Activated CD8-positive, alpha-beta memory T cell treated with anti-CD3 and anti-CD28 coated beads, Interleukin-2, amount 50 U/mL, for 48 hours (primary cell): ENCODE measurements at regions not wholly inside any gene's neighbourhood (a gene's known extent, or its start where the extent isn't known, plus 50 kb on each side); places are given as distances from the start of the nearest gene placed in this dataset.
"Not testable (repeated sequence)": the region's sequence is repeated elsewhere in the genome, so short reads cannot be mapped to it uniquely, and the experiment has no call there.

ENCODE experiments used
- DNase-seq: peaks from one replicate; pipeline ENCODE4 v3.0.0-alpha.2; 2020

DNA sequence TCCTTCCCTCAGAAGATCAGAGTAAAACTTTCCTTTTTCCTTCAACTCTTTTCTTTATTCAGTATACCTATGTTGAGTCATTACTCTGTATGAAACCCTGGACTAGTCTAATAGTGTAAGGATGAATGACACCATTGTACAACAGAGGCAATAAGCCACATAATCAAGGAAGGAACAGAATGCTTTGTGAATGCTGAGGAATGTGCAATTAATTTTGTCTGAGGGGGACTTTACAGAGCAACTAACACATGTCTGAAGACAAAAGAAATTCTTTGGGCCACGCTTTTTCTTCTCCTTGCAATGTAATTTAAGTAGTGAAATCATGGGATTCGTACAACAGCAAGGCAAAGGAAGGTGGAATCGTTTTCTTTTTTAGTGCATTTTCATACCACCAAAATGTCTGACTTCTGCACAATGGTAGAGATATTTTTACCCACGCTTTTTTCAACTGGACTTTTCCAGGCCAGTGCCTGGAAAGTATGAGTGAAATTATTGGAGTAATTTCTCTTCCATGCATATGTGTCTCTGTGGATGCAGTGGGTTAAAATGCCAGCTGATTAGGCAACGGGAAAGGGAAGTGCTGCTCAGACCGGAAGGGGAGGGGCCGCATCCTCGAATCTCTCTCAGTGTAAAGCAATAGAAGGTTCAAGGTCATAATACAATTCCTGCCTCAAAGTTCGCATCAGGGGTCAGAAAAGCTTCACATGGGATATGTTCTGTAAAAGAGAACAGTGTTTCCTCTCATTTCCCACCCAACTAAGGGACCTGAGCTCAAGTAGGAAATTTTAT is 89.9 kb upstream of the MTHFD1L start:
- no peak for DNase-seq

DNA sequence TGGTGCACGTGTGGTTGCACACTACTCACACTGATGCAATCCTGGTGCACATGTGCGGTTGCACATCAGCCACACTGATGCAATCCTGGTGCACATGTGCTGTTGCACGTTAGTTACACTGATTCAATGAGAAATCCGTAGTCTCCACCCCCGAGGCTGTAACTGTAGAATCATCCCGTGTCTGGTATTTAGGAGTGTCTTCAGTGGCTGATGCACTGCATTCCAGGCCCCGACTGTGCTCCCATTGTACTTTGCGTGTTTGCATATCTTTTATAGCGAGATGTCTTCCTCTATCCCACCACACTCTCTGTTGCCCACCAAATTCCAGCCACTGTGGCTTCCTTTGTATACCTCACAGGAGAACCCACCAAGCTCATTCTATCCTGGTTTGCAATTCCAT is 87.8 kb upstream of the MTHFD1L start:
- DNase-seq = no peak

DNA sequence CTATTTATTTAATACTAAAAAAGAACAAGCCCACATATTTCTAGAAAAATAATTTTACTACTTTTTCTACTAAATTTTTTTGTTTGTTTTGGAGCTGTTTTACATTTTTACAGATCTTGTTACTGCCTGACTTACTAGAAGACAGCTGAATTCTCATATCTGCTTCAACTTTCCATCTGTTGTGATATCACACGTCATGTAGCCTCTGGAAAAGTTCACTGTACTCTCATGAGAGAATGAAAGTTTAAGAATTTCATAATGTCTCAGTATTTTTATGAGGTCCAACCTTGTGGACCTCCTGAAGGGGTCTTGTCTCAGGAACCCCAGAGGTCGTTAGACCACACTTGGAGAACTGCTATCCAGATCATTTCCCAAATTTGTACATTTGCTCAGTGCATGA is 81.7 kb upstream of the MTHFD1L start:
- no peak for DNase-seq

DNA sequence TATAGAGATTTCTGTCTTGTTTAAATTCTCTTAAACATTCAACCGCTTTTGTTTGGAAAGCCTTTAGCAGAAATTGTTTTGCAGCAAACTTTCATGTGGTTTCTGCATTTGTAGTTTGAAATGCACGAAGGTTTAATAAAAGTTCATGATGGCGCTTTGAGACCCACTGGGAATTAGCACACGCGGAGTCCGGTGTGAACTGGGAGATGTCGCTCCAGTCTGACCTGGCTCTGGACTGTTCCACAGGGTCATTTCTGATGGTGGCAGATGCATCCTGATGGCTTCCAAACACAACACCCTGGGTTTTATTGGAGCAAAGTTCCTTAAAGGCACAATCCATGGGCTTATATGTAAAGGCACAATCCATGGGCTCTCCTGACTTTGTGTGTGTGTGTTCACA is 78.1 kb upstream of the MTHFD1L start:
- DNase-seq = no peak

DNA sequence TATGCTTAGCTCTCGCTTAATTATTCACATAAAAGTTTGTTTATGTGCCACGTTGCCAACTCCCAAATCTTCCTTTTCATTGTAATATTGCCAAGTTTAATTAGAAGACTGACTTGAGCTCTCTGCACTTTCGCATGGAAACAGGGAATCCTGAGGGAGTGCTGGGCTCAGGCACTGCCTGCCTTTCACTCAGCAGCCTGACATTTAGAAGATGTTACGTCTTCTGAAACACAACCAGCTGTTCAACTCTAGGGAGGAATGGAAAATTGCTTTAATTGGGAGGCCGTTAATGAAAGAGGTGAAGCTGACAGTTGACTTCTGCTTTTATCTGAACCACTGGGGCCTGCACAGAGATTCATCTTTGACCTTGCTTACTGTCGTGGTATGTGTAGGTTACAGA is 77.4 kb upstream of the MTHFD1L start:
- no peak for DNase-seq

DNA sequence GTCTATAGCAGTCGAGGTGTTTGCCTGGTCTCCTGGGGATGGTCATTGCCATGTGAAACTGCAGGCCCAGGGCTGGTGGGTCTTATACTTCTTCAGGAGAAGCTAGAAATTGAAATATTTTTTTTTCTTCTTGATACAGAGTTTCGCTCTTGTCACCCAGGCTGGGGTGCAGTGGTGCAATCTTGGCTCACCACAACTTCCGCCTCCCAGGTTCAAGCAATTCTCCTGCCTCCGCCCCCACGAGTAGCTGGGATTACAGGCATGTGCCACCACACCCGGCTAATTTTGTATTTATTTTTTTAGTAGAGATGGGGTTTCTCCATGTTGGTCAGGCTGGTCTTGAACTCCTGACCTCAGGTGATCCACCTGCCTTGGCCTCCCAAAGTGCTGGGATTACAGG is 75.6 kb upstream of the MTHFD1L start:
- not testable (repeated sequence) for DNase-seq

DNA sequence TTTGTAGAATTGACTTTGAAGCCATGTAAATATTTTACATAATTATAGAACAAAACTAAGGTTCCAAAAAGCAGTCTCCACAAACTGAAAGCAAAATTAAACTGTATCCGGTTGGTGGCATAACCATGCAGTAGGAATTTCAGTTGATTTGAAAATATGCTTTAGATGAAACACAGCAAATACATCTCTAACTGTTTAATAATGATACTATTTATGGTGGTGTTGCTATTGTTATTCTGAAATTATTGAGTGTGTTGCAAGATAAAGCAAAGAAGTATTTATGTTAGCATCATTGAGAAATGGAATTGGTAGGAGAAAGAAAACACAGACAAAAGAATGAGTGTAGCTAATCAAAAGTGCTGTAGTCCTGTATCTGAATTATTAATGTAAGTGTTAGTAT is 73.8 kb upstream of the MTHFD1L start:
- DNase-seq = no peak

DNA sequence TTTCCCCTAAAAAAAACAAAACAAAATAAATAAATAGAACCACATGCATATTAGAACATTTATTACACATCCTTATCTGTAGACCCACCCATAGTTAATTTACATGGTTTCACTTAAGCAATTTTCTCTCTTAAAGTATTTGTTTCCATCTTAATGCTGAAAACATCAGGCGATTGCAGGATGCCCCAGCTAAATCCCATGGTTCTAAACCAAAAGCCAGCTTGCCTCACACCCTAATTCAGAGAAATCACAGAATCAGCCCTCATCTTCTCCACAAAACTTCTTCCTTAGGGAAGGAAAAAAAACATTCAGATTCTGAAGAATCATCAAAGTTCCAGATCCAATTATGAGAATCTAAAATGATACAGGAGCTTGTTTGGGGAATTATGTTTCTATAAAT is 67.6 kb upstream of the MTHFD1L start:
- DNase-seq = no peak

DNA sequence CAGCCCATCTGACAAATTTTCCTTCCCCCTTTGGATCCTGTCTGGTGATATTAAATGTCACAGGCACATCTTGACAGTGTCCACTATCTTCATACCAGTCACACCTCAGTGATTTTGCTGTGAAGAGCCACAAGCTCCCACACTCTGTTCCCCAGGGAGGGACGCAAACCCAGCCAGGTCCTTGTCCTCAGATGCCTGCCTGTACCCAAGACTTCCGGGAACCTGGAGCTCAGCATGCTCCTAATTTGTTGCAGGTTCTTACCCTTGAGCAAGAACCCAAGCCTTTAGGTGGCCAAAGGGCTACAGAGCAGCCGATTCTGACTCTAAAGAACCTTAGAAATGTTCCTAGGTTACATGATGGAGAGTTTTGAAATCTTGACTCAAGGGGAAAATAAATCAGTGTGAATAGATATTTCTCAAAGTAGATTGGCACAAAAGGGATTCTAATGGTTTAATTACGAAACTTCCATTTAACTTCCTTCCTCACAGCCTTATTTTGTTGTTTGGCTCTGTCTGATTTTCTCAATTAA is 66.2 kb upstream of the MTHFD1L start:
- DNase-seq = no peak

DNA sequence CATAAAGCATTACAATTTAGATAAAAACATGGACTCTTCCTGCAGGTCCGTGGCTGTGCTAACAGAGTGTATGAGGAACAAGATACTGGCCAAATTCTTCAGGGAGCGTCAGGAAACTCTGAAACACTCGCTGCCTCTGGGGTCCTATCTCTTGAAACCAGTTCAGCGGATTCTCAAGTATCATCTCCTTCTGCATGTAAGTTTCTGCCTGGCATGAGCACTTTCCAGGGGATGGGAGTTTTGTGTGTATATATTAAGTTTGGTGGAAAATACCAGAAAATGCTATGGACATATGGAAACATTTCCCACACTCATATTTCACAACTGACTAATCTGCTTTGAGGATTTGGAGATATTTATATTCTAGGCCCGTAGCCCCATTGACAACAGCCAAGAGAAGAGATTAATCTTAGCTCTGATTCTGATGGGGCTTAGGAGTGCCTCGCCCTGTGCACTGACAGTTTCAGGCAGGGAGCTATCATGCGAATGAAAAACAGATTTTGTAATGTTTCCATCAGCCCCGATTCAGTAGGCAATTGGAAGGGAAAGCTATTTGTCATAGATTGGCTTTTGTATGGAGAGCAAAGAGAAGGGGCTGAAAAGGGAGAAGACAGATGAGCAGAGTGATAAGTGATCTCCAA is 64.7 kb upstream of the MTHFD1L start:
- DNase-seq = no peak

DNA sequence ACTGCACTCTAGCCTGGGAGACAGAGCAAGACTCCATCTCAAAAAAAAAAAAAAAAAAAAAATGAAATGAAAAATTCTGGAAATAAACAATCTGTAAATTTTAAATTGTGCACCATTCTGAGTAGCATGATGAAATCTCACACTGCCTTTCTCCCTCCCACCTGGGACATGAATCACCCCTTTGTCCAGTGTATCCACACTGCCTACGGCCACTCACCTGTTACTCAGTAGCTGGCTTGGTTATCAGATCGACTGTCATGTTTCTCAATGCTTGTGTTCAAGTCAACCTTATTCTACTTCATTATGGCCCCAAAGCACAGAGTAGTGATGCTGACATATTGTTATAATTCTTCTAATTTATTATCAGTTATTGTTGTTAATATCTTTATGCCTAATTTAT is 58.7 kb upstream of the MTHFD1L start:
- DNase-seq = no peak

DNA sequence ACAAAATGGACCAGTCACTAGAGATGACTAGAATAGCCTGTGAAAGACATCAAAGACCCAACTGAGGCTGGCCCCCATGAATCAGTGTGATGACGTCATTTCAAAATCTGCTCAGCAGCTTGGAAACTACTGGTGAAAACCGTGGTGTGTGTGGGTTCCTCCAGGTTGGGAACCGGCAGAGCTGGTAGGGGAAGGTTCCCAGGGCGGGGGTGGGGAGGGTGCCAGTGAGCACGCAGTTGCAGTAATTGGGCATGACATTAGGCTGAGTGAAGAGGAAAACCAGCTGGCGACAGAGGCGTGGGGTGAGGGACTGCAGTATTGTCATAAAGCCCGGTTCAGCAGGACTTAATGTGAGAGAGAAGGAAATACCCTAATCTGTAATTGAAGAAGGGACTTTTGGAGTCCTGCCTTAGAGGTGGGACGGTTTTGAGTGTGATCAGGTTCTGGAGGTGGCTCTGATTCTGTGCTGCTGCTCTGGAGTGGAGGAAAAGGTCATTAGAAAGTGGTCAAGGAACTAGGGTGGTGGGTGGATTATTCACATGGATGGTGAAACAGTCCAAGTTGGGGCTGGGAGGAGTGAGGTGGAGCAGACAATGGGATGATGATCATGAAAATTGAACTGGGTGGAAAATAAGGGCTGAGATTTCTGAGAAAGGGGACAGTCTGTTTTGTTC is 52.0 kb upstream of the MTHFD1L start:
- DNase-seq = peak; percentile 64

DNA sequence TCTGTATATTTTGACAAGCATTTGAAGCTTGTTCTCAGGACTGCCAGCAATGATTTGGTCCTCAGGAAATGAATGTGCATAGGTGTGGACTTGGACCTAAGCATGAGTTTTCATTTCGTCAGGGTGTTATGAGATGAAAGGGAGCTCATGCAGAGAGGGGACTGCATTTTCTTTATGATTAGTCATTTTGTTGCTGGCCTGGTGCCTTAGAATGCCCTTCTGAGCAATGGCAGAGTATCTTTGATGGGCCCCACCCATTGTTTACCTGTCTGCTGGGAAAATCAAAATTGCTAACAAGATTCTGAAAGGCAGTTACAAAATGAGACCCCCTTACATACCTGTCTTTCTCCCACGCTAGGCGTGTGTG is 51.5 kb upstream of the MTHFD1L start:
- no peak for DNase-seq
